ENCODE measurements at regions not wholly inside any gene's neighbourhood (a gene's known extent, or its start where the extent isn't known, plus 50 kb on each side); places are given as distances from the start of the nearest gene placed in this dataset.

DNA sequence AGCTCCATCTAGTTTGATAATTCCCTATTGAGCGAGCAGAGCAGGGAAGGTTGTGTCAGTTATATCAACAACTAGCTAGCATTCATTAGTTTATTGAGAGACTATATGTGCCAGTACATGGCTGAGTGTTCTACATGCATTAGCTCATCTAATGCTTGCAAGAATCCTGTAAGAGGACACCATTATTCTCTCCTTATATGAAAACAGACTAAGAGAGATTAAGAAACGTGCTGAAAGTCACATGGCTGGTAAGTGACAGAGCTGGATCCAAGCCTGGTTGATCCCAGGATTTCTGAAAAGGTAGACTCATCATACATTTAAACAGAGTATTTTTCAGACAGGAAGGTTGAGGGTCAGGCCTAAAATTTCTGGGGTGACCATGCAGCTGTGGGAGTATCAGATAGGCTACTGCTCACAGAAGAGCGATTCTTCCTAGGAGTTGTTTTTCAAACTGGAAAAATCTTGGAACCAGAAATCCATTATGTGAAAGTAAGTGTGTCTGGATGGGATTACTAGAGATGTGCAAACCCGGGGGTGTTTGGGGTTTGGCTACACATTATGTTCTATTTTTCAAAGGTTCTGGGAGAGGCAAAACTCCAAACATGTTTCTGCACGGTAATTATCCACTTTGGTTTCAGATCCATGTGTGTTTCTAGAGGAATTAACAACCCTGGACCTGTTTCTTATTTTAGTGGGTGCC is 213.3 kb downstream of the FAM76B start:
- TF ChIP-seq, protein P1, sequence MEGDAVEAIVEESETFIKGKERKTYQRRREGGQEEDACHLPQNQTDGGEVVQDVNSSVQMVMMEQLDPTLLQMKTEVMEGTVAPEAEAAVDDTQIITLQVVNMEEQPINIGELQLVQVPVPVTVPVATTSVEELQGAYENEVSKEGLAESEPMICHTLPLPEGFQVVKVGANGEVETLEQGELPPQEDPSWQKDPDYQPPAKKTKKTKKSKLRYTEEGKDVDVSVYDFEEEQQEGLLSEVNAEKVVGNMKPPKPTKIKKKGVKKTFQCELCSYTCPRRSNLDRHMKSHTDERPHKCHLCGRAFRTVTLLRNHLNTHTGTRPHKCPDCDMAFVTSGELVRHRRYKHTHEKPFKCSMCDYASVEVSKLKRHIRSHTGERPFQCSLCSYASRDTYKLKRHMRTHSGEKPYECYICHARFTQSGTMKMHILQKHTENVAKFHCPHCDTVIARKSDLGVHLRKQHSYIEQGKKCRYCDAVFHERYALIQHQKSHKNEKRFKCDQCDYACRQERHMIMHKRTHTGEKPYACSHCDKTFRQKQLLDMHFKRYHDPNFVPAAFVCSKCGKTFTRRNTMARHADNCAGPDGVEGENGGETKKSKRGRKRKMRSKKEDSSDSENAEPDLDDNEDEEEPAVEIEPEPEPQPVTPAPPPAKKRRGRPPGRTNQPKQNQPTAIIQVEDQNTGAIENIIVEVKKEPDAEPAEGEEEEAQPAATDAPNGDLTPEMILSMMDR (IDR thresholded peaks at IDR 0.05 in 2 of 3, conservative IDR thresholded peaks at IDR 0.05 in 1 of 3; ENCODE audit: borderline replicate concordance in 1 of 3, insufficient read depth in 1 of 3, low read depth in 2 of 3, low read length in 2 of 3) = no peak
- TF ChIP-seq, protein P2, sequence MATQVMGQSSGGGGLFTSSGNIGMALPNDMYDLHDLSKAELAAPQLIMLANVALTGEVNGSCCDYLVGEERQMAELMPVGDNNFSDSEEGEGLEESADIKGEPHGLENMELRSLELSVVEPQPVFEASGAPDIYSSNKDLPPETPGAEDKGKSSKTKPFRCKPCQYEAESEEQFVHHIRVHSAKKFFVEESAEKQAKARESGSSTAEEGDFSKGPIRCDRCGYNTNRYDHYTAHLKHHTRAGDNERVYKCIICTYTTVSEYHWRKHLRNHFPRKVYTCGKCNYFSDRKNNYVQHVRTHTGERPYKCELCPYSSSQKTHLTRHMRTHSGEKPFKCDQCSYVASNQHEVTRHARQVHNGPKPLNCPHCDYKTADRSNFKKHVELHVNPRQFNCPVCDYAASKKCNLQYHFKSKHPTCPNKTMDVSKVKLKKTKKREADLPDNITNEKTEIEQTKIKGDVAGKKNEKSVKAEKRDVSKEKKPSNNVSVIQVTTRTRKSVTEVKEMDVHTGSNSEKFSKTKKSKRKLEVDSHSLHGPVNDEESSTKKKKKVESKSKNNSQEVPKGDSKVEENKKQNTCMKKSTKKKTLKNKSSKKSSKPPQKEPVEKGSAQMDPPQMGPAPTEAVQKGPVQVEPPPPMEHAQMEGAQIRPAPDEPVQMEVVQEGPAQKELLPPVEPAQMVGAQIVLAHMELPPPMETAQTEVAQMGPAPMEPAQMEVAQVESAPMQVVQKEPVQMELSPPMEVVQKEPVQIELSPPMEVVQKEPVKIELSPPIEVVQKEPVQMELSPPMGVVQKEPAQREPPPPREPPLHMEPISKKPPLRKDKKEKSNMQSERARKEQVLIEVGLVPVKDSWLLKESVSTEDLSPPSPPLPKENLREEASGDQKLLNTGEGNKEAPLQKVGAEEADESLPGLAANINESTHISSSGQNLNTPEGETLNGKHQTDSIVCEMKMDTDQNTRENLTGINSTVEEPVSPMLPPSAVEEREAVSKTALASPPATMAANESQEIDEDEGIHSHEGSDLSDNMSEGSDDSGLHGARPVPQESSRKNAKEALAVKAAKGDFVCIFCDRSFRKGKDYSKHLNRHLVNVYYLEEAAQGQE (IDR thresholded peaks at IDR 0.05; ENCODE audit: low read depth) = no peak
- TF ChIP-seq SP1 (IDR thresholded peaks at IDR 0.05; ENCODE audit: low read depth) (no peak), YY1 (IDR thresholded peaks at IDR 0.05; ENCODE audit: extremely low read depth, insufficient replicate concordance, low read depth, low read length) (no peak), JUND (IDR thresholded peaks at IDR 0.05) (no peak), TCF7L2 (IDR thresholded peaks at IDR 0.05; ENCODE audit: borderline replicate concordance, extremely low read depth, insufficient read depth, insufficient read length) (no peak), POLR2A (IDR thresholded peaks at IDR 0.05; ENCODE audit: borderline replicate concordance, extremely low read depth, insufficient read depth, insufficient read length) (no peak), SRF (IDR thresholded peaks at IDR 0.05; ENCODE audit: low read depth) (no peak), POLR2AphosphoS5 (IDR thresholded peaks at IDR 0.05; ENCODE audit: low read depth, low read length) (no peak)
- TF ChIP-seq, protein P3, sequence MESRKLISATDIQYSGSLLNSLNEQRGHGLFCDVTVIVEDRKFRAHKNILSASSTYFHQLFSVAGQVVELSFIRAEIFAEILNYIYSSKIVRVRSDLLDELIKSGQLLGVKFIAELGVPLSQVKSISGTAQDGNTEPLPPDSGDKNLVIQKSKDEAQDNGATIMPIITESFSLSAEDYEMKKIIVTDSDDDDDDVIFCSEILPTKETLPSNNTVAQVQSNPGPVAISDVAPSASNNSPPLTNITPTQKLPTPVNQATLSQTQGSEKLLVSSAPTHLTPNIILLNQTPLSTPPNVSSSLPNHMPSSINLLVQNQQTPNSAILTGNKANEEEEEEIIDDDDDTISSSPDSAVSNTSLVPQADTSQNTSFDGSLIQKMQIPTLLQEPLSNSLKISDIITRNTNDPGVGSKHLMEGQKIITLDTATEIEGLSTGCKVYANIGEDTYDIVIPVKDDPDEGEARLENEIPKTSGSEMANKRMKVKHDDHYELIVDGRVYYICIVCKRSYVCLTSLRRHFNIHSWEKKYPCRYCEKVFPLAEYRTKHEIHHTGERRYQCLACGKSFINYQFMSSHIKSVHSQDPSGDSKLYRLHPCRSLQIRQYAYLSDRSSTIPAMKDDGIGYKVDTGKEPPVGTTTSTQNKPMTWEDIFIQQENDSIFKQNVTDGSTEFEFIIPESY (IDR thresholded peaks at IDR 0.05; ENCODE audit: extremely low read depth, insufficient replicate concordance, low read length) = no peak
- TF ChIP-seq, protein P4, sequence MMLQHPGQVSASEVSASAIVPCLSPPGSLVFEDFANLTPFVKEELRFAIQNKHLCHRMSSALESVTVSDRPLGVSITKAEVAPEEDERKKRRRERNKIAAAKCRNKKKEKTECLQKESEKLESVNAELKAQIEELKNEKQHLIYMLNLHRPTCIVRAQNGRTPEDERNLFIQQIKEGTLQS (IDR thresholded peaks at IDR 0.05) = no peak
- TF ChIP-seq, protein P5, sequence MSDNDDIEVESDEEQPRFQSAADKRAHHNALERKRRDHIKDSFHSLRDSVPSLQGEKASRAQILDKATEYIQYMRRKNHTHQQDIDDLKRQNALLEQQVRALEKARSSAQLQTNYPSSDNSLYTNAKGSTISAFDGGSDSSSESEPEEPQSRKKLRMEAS (IDR thresholded peaks at IDR 0.05) = no peak

Measured in HCT116 (cell line).